ENCODE measurements at regions not wholly inside any gene's neighbourhood (a gene's known extent, or its start where the extent isn't known, plus 50 kb on each side); places are given as distances from the start of the nearest gene placed in this dataset.

DNA sequence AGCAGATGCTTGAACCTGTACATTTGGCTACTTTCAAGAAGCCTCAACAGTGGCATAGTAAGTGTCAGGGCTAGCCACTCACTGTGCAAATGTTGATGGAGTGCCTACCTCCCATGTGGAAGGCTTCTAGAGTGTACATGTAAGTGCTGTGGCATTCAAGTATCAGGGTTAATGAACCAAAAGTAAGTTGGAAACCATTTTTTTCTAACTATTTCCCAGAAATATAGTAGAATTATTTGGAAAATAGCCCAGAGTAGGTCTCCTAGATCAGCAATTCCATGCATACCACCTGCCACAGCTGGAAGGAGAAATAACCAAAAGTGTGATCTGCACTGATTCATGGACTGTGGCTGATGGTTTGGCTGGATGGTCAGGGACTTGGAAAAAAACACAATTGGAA is 53.3 kb downstream of the FOXD1 start:
- no peak for DNase-seq

DNA sequence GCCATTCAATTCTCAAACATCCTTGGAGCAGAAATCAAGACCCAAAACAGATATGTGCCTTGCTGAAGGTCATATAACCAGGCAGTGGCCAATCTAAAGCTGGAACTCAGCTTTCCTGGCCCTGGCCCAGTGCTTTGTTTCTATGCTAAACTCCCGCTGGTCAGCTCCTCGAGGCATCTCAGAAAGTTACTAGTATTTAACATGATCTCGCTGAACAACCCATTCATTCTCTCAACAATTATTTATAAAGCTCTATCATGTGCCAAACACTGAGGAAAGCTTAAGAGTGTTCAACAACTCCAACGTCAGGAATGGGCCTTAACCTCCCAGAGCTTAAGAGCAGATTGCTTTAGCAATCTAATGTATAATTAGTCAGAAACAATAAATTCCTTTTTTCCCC is 54.0 kb downstream of the FOXD1 start:
- DNase-seq: no peak

DNA sequence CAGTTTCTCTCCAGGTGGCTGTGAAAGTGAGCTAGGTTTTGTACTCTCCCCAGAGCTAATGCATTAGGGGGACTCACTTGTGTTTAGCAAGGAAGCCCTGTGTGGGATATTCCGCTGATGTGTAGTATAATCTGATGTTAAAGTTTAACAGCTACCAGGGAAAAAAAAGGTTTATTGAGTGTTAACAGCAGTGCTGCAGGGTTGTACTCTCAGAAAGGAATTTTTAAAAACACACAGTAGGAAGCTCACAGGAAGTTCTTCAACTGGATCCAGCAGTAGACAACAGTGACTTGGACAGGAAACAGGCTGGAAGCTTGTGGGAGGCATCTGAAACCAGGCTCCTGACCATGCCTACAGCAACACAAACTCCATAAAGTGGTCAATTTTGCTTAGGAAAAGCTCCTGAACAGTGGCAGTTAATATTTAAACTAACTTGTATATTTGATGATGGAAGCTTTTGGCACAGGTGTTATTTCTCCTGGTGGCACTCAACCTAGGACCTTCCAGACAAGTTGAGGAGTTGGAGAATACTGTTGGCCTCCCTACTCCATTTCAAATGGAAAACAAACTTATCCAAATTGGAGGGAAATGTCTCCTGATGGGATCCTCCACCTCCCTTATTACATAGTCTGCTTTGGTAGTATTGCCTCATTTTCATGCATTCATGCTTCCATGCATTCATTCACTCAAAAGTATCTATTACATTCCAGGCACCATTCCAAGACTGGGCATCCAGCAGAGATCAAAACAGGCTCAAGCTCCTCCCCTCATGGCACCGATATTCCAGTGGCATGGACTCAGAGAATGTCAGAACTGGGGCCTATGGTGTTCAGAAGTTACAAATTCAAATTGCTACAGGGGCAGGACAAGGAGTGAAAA is 54.7 kb downstream of the FOXD1 start:
- DNase-seq: no peak

DNA sequence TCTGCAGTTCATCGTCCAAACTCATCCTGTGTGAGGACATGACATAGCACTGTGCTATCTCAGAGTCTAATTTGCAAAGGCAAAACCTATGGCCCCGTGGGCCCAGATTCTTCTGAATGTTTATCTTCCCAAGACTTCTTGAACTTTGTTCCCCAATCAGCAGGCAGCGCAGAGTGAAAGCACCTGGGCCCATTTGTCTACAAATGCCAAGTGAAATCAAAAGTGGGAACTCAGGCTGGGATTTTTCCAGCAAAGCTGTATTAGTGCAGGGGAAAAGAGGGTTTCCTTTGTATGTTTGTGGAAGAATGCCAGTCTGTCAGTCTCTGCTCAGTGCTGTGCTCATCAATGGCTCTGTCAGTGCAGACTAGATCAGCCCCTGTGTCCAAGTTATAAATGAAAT is 55.8 kb downstream of the FOXD1 start:
- no peak for DNase-seq

DNA sequence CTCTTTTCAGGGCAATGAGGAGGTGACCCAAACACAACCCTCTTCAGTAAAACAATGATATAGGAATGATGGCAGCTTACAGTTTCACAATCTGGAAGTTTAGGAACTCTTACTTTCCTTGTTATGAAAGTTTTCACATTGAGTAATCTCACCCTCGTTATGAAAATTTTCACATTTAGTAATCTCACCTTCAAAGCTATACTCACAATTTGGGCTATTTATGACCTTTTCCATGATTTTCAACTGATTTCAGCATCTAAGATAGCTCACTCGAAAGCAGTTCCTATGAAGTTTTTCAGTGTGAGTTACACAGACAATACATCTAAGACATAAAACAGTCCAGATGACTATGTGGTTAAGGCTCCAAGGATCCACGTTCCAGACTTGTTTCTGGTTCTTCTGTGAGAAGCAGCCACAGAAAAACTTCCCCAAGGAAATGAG is 57.1 kb downstream of the FOXD1 start:
- DNase-seq: no peak

DNA sequence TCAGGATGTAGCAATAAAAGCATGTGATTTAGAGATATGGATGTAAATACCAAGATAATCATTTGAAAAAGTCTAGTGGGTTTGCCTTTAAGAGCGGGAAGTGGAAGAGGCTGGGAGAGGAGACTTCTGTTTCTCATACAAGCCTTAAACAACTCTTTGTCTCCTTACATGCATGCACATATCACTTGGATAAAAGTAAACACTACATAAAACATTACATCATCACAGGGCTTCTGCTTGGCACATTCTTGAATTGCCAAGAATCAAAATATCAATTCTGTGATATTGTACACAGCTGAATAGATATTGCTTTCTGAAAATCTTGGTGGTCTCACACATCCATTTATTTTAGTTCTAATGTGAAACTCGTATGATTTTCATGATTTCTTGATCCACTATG is 57.6 kb downstream of the FOXD1 start:
- DNase-seq: no peak

DNA sequence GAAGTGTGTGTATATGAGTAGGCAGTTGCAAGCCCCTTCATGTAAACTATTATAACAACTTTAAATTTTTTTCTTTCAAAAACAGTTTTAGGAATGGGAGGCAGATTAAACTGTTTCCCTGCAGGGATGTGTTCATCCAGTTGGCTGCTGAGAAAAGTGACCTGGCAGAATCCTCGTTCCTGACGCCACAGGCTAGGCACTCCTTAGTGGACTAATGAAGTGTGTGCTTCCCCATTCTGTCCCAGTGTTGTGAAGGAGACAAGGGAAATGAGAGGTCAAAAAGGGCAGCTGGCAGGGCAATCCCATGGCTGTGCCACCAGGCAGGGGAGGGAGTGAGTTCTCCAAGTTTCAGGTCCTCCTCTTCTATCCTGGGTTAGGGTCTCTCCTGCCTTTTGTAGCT is 59.8 kb downstream of the FOXD1 start:
- DNase-seq: no peak

DNA sequence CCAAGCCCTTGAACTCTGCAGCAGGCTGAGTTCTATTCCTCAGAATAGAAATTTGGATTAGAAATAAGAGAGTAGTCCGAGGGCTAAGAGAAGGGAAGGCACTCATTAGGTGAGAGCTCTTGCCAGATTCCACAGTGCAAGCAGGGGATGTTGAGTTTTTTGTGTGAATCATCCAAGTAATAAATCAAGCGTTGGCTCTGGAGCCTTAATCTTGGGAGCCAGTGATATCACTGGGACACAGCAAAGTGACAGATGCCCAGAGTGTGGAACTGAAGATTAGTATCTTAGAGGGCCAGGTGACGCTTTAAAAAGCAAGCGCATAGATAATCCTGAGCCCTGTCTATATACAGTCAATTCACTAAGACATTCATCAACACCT is 60.3 kb downstream of the FOXD1 start:
- no peak for DNase-seq

DNA sequence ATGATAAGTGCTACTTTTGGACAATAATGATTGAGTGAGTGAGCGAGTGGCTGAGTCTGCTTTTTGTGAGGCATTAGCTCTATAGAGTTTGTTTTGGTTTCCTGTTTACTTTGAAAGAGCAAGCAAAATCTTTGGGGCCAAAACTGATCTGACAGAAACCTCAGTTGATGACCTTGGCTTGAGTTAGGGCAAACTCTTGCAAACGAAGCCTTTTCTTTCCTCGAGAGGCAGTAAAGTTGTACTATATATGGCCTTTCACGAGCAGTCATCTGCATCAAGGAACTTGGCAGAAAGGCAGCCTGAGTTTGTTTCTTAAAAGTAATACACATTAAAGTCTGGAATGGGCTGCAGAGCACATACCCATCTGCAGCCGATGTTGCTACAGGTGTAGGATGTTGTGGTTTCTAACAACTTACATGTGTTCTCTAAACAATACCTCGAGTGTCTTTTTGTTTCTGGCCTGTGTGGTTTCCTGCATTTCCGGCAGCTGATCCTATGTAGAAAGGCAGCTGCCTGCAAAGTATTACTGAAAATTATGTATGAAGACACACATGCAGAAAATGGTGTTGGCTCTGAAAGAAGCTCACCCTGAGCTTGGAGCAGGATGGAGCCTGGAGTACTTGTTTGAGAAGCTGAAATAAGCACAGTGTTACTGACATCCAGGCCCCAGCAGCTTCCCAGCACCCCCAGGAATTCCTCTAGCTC is 60.8 kb downstream of the FOXD1 start:
- no peak for DNase-seq

DNA sequence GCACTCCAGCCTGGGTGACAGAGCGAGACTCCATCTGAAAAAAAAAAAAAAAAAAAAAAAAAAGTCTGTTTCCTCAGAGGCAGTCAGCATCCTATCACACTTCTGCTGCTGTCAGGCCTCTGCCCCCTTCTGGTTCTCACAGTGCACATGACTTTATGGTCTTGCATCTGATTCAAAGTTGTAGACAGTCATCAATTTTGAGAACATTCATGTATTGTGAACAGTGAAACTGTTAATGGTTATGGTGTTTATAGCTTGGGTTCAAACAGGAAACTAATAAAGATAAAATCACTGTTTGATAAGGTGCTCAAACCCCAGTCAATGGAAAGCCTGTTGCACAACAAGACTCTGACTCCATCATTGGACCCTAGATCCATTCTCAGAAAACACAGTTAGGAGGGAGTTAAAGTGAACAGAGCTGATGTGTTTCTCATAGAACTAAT is 61.4 kb downstream of the FOXD1 start:
- no peak for DNase-seq

DNA sequence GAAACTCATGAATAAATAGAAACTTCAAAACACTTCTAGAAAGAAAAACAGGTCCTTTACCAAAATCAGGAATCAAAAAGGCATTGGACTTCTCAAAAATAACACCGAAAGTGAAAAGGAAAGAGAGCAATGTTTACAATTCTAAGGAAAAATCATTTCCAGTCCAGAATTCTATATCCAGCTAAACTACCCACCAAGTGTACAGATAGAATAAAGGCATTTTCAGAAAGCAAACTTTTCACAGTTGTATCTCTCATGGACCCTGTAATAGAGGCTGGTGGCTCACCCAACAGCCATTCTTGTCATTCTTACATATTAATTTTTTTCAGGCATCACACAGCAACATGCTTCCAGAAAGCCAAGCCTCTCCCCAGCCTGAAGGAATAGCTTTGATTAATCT is 63.7 kb downstream of the FOXD1 start:
- DNase-seq: no peak

DNA sequence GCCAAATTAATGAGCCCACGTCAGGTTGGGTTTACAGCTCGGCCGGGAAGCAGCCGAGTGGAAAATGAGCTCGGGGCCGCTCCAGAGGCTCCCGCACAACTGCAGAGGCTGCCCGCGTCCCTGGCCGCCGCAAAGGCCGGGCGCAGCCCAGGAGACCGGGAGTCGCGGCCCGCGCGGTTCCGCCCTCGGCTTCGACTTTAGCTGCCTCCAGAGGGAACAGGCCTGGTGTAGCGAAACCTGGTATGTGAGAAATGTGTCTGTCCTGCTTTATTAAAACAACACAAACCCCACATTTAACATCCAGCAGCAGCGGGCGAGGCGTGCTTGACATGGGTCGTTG is 66.2 kb downstream of the FOXD1 start:
- no peak for DNase-seq

DNA sequence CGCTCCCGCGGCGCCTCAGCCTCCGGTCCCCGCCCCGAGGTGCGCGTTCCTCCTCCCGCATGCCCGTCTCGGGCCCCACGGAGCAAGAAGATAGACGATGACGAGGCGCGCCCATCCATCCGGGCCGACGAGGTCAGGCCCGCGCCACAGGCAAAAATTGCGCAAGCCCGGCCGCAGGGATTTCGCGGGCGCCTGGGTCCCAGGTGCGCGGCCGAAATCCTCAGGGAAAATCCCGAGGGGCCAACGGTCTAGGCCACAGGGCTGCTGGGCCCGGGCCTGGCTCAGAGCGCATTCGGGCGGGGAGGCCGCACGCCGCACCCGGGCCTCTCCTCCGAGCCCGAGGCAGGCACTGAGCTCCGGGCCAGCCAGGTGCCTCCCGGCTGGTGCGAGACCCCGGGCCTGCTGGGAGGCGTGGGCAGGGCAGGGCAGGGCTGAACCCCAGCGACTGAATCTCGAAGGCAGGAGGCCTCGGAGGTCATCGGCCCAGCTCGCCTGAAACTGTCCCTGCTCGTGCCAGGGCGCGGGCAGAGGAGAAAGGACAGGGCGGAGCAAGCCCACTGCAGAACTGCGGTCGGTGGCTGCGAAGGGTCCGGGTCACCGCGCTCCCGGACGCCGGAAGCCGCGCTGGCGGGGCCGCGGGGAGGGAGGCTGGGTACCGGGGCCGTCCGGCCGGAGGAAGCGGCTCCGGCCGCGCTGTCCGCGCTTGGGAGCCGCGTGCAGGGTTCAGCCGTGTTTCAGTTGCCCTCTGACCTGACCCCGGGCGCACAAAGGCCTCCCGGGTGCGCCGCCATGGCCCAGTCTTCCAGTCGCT is 66.8 kb downstream of the FOXD1 start:
- DNase-seq: no peak

DNA sequence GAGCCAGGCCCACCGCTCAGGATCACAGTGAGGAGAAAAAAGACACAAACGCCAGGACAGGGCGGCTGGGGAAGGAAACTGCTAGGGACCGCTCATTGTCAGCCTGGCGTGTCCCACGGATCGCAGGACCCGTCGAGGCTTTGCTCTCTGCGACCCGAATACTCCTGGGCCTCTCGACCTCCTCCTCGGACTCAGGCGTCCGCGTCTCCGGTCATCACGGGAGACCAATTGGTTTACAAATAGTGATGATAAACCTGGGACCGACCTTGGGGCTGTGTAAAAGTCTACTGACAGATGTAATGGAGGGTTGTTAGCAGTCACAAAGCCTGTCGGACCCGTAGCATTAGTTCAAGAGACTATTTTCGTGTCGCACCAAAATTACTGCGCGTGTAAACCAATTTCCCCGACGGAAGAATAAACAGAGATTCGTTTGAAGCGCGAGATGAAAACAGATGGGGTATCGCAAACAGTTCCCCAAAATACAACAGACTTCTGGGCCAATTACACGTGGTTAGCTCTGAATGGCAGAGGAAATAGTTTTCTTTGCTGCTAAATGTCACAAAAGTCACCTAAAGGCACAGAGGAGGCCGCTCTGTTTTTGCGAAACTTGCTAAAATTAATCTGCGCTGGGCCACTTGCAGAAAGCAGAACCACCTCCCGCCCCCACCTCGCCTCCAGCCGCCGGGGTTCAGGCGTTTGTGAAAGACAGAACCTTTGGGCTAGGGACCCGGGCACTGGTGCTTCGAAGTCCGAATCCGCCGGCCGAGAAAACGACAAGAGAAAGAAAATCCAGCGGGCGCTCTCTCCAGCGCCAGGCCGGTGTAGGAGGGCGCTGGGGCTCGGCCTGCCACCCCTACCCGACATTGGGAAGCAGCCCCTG is 67.6 kb downstream of the FOXD1 start:
- DNase-seq: no peak

DNA sequence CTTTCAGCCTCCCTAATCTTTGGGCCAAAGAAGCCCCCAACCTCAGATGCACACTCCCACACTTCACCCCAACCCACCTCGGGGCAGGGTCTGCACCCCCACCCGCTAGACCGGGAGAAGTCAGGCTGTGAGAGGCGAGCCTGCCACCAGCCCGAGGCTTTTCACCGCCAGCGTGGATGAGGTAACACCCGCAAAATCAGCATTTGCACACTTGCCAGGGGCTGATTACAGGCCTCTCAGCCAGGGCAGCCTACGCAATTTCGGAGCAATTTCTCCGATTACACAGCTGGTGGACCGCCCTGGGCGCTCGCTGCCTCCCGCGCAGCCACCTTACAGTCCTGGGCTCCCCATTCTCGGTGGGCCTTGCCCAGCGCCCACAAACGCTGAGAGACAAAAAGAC is 68.5 kb downstream of the FOXD1 start:
- DNase-seq: no peak

DNA sequence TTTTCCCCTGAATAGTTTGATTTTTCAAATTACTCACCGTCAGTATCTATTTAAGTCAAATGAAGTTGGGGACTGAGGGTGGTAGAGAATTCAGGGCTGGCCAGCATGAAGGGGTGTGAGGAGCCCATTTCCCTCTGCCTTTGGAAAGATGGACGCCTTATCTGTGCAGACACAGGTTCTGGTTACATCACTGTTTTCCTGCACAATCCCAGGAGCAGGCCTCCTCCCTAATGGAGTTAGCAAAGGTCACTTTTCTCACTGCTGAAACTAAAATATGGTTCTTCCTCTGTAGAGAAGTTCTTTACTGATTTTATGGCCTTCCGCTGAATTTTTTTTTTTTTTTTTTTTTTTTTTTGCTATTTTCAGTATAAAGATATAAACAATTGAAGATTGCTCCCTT is 69.1 kb downstream of the FOXD1 start:
- no peak for DNase-seq

DNA sequence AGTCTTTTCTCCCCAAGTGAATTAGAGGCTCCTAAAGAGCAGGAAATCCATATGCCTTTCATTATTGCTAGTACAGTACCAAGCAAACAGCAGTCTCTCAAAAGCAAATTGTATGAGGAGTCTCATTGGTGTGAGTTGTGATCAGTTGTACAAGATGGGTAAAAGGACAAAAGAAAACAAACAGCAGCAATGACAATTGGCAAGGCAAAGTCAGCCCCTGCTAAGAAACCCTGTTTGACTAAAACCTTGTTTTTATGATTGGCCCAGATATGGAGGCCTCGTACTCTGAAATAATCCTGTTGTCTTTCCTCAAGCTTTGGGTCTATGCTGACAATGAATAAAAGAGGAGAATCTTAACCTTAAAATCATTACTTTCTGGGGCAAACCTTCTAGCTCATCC is 69.8 kb downstream of the FOXD1 start:
- no peak for DNase-seq

DNA sequence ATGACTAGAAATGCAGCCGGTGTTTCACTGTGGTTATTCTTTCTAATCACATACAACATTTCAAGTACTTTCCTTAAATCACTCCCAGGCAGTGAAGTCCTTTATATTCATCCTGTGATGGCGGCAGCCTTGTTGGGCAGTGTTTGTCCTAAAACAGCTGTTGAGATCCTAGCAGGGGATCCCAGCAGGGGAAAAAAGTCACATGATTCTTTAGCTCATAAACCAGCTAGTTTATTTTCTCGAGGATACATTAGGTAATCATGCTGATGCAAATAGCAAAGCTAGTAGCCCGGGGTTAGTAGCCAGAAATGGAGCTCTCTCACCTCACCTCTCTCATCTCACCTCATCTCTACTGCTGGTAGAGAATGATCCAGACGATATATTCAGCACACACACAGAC is 70.5 kb downstream of the FOXD1 start:
- DNase-seq: no peak

DNA sequence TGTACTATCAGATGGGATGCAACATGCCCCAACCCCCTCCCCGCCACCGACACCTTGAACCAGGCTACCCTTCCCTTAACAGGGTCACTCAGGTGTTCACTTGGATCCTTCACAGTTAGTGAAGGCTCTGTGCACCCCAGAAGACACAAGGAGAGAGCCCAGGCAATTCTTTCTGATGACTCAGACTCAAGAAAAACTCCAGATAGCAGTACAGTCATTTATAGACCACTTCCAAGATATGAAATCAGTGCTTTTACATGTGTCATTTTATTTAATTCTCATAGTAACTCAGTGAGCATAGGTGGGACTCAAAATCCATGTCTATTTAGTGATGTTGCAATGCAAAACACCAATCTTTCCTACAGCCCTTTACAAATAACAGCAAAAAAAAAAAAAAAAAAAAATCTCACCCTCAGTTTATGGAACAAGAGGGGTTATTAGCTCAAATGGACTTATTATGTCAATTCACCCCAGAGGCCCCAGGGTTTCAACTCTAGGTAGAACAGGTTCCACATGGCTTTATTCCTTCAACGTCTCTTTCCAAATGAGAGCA is 71.9 kb downstream of the FOXD1 start:
- no peak for DNase-seq

DNA sequence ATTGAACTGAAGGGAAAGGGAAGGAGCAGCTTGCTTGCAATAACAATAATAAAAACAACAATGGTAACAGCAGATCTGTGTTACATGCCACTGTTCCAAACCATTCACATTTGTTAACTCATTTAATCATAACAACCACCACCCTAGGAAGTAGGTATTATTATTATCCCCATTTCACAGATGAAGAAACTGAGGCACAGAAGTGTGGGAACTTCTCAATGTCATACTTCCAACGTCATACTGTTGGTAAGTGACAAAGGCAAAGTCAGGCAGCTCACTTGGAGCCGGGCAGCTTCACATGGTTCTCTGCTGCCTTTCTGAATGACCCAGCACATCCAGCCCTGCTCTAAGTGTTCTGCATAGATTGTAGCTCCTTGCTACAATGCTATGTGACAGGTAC is 72.6 kb downstream of the FOXD1 start:
- no peak for DNase-seq

DNA sequence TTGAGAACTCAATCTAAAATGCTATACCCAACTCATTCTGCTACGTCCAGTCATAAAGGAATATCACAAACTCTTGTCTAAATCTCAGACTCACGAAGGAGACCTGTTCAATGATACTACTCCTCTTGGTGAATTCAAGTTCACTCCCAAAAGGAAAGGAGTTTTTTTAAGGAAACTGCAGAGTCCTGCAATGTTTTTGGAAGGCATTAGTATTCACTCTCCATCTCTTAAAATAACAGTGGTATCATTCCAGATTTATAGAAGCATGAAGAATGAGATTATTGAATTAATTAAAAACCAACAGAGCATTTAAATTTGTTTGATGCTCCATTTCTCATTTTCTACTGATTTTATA is 73.4 kb downstream of the FOXD1 start:
- no peak for DNase-seq

DNA sequence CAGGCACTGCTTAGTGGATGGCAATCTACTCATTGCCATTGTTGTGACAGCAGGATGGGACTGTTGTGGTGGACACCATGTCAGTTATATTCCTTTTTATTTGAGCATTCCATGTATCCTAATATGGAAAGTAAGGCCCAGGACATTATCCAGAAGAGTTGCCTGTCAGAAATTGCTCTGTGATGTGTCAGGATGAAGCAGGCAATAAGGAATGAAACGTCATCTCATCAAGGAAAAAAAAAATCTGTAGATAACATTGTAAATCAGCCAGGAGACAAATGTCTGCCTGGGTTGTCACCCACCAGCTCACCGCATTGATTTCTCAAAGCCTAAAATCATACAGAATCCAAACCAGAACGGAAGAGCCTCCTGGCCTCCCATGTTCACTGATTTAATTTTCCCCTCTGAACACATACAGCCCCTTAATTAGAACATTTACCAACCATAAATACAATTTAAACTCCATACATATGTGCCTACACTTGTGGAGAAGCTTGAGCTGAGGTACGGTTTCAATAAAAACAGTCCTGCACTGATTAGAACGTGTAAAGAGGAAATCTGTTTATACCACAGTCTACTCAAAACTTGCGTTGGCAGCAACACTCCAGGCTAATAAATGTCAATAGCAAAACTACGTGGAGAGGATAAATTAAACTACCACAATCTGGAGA is 73.9 kb downstream of the FOXD1 start:
- no peak for DNase-seq

All from hematopoietic multipotent progenitor cell treated with erythropoietin and hydrocortisone succinate and interleukin-3 and kit ligand, for 6 days (in vitro differentiated cells).